ENCODE measurements at regions not wholly inside any gene's neighbourhood (a gene's known extent, or its start where the extent isn't known, plus 50 kb on each side); places are given as distances from the start of the nearest gene placed in this dataset.
"Not testable (repeated sequence)": the region's sequence is repeated elsewhere in the genome, so short reads cannot be mapped to it uniquely, and the experiment has no call there.

DNA sequence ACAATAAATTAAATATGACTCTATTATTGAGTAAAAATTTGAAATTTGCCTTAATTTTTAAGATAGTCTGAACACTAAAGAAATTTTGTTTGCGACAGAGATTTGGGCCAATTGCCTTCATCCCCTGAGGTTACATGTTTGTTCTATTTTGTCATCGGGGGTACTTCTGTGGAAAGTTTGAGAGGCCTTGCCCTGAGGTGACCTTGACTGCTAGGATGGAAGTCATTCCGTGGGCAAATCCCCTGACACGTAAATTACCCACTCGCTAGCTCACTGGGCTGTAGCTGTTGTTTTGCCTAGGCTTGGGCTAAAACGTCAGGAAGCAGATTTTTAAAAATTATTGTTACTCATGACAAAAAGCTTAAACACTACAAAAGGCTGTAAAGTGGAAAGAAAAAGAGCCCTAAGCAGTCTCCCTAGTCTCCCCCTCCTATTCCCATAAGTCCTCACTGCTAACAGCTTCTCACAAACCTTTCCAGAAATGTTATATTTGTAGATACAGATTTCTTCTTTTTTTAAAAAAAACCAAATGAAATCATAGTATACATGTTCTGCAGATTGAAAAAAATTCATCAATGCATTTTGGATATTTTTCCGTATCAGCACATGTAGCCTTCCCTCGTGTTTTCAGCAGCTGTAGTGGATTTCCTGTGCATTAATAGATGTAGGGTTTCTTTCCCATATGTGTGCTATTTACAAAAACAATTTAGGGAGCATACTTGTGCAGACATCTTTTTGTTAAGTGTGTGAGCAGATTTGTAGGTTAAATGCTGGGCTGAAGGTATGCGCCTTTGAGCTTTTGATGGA lies 142.7 kb downstream of the MRPS6 start:
- intact Hi-C loops (cut with DNase I) = no loop called here
- peak; percentile 80 for ATAC-seq (ENCODE audit: poor library complexity)
- DNase-seq = no peak

DNA sequence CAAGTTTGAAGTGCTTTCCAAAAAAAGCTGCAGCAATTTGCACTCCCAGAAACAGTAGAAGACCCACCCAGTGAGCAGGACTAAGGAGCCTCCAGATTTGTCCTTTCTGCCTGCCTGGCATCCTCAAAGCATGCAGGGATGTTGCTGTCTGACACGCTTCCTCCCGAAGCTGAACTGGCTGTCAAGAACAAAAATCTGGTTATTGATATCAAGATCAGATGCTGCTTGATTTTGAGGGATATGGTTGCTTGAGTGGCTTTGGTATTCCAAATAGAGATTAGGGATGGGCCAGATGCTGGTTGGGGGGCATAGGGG lies 143.3 kb downstream of the MRPS6 start:
- DNase-seq = no peak
- ATAC-seq (ENCODE audit: poor library complexity) = no peak
- intact Hi-C loops (cut with DNase I) = no loop called here

DNA sequence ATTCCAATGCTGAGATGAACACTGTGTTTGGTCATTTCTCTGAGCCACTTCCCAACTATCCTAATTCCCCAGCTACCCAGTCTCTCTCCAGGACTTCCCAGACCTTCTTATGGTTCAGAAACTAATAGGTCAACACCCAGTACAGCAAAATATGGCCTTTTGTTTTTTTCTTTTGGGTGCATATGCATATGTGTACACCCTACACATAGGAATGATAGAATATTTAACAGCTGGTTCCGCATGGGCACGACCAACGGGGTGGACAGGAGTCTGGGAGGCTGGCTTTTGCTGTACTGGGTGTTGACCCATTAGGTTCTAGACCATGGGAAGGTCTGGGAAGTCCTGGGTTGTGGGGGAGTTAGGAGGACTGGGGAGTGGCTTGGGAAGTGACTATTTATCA lies 143.9 kb downstream of the MRPS6 start:
- intact Hi-C loops (cut with DNase I) = no loop called here
- DNase-seq = no peak
- no peak for ATAC-seq (ENCODE audit: poor library complexity)

DNA sequence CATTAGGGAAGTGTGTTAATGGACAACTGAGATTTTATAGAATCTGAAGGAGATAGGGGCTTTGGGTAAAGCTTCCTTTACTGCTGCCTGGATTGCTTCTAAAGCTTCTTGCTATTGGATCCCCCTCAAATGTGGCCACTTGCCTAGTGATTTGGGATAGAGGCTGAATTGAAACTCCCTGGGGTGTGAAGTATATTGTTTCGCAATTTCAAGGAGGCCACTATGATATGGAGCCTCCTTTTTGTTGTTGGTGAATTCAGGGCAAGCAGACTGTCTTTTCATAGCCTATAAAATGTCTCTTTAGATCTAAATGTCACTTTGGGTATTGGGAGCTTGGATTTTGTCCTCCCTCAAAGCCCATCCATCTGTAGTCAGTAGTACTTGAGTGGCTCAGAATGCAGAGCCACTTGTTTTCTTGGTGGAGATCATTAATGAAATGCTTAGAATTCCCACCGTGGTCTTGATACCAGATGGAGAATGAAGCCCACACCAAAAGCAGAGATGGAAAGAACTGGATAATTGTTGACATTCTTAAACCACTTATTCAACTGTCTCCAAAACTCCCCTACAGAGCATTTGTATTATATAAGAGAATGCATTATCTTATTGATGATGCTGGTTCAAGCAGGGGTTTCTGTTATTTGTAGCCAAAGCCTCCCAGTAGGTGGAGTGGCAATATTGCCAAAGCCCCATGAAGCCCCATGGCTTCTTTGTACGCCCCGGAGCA lies 144.3 kb upstream of the KCNE2 start:
- DNase-seq (no peak), ATAC-seq (ENCODE audit: poor library complexity) (no peak)
- intact Hi-C loops (cut with DNase I) = no loop called here

DNA sequence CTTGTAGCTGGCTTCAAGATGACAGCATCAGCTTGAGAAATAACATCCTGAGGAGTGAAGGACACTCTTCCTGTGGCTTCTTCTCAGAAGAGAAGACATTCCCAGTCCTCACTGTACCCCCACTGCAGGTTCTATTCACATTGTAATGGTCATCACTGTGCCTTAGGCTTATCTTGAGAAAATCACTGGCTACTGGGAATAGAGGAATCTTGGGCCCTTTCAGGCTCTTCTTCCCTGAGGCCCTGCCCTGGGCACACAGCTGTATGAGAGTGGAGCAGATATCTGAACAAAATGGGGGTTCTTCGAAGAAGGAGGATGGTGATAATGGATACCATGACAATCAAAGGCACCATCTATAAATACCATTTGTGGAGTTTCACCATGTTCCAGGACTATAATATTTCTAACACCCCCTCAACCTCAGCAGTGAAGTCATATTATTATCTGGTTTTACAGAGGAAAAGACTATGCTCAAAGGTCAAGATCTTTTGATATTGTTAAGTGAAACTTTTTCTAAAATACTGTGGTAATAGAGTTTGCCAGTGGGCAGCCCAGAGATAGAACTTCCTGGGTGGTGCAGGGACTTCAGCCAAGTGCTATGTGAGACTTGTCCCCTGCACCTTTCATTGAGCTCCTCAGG lies 143.1 kb upstream of the KCNE2 start:
- intact Hi-C loops (cut with DNase I) = no loop called here
- DNase-seq (no peak), ATAC-seq (ENCODE audit: poor library complexity) (no peak)

DNA sequence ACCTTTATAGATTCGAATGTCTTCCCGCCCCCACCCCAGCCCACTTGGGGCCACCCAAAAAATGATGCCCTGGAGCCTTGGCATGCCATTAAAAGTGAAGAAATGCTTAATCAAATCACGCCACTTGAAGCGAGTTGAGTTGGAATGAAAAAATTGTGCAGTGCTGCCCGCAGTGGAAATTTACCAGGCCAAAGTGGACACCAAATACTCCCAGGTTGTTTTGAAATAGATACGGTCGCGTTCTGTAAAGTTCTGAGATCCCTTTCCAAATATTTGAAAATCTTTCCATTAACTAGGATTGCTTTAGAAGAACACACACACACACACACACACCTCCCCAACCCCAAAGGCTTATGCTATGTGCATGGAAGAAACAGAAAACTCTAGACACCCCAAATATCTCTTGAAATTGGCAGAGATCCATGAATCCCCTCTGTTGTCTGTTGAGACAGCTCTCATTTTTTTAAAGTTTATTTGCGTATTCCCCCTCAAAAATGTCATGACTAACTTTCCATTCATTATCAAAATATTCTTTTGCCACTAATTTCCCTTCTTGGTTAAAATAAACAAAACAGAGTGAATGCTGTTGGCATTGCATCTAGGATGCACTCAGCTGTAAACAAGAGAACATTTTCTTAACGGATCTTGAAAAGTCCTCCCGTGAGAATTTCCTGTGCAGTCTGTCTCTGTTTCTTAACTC lies 142.3 kb upstream of the KCNE2 start:
- intact Hi-C loops (cut with DNase I) = no loop called here
- no peak for DNase-seq
- ATAC-seq (ENCODE audit: poor library complexity) = no peak

DNA sequence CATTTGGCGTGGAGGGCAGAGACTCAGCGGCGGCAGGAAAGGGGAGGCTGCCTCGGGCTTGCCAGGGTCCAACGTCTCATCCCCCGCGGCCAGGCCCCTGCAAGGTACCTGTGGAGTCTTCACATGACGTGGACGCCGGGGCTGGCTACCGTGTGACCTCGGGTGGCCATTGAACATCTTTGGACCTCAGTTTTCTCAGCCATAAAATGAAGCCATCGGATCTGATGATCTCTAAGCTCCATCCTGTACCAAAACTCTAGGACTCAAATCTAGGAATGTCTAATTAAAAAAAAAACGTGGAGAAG lies 141.8 kb upstream of the KCNE2 start:
- DNase-seq = no peak
- no peak for ATAC-seq (ENCODE audit: poor library complexity)
- intact Hi-C loops (cut with DNase I) = no loop called here

DNA sequence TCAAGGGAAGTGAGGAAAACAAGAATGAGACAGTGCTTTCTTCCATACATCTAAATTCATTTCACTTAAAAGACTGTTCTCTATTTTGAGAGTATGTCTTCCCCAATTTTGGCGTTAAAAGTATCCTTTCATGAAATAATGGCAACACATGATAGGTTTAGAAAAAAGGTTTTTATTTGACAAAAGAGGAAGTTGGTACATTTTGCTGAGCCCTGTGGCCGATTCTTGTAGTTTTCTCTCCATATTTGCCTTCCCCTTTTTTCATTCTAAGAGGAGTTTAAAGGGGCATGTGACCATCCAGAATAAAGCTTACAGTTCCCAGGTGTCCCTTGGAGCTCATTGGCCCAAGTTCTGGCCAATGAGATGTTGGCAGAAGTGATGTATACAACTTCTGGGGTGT lies 140.4 kb upstream of the KCNE2 start:
- DNase-seq = no peak
- no peak for ATAC-seq (ENCODE audit: poor library complexity)
- intact Hi-C loops (cut with DNase I) = no loop called here

DNA sequence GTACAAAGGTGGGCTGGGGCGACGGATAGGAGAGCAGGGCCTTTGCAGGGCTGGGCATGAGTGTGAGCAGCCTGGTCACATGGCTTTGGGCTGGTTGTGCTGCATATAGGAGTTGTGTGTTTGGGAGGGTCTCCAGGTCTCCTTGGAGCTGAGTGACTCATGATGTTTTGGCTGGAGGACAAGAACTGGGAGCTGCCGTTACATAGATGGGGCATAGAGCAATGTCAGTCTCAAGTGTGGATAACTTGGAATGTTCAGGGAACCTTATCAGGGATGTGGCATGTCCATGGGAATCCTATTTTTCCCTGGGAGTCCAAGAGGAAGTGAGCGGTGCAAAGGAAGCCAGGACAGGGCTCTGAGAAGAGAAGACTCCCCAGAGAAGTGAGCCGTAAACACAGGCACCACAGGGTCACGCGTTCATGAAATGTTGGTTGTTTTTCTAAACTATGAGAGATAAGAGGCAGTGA lies 136.4 kb upstream of the KCNE2 start:
- DNase-seq (no peak), ATAC-seq (ENCODE audit: poor library complexity) (peak; percentile 64)
- intact Hi-C loops (cut with DNase I) = no loop called here

DNA sequence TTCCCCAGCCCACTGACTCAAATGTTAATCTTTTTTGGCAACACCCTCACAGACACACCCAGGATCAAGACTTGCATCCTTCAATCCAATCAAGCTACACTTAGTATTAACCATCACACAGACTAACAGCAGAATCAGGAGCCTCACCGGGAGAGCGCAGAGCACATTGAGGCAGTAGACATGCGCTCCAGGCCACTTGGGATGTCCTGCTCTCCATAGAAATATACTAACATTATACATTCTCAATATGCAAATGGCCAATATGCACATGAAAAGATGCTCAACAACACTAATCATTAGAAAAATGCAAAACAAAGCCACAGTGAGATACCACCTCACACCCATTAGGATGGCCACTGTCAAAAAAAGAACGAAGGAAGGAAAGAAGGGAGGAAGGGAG lies 135.0 kb upstream of the KCNE2 start:
- intact Hi-C loops (cut with DNase I) = no loop called here
- ATAC-seq (ENCODE audit: poor library complexity) (no peak), DNase-seq (no peak)

DNA sequence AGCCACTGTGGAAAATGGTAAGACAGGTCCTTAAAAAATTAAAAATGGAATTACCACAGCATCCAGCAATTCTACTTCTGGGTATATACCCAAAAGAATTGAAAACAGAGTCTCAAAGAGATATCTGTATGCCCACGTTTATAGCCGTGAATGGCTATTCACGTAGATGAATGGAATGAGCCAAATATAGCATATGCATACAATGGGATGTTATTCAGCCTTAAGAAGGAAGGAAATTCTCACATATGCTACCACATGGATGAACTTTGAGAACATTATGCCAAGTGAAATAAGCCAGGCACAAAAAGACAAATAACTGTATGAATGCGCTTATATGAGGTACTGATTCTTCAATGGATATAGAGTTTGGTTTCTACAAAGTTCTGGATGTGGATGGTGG lies 134.5 kb upstream of the KCNE2 start:
- no peak for DNase-seq
- ATAC-seq (ENCODE audit: poor library complexity) = no peak
- intact Hi-C loops (cut with DNase I) = no loop called here

DNA sequence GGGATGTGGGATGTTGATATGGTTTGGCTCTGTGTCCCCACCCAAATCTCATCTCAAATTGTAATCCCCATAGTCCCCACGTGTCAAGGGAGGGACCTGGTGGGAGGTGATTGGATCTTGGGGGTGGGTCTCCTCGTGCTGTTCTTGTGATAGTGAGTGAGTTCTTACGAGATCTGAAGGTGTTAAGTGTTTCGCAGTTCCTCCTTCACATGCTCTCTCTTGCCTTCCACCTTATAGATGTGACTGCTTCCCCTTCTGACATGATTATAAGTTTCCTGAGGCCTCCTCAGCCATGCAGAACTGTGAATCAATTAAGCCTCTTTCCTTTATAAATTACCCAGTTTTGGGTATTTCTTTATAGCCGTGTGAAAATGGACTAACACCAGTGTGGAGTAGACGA lies 130.1 kb upstream of the KCNE2 start:
- intact Hi-C loops (cut with DNase I); DNase-seq; ATAC-seq (ENCODE audit: poor library complexity): not testable (repeated sequence)

DNA sequence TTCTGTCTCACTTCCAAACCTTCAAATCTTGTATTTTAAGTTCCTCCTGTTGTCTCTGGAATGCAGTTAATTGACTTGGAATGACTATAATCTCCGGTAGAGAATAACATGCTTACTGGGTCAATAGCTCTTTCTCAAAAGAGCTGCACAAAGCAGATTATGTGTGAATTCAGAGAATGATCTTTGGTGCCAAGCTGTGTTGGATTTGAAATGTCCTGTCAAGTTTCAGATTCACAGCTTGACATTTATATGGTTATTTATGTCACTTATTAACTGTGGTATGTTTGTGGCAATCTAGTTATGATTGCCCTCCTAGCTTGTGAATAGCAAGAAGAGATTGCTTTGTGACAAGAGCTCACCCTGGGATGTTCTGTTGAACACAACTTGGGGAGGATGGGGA lies 128.3 kb upstream of the KCNE2 start:
- no peak for DNase-seq
- intact Hi-C loops (cut with DNase I) = no loop called here
- ATAC-seq (ENCODE audit: poor library complexity) = no peak

DNA sequence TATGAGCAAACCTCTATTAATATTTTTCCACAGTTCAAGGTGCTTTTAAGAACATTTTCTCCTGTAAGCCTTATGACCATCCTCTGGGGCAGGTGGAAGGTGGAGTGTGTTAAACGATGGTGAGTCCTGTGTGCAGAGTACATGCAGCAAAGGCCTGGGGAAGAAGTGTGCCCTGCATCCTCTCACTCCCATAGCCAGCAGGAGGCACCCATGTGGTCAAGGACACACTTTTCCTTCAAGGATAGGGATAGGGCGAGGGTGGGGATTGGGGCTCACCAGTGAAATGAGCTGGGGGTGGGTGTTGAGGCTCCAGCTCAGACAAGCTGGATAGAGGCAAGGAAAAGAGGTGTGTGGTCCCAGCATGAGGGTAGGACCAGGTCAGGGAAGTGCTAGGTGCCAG lies 120.8 kb upstream of the KCNE2 start:
- intact Hi-C loops (cut with DNase I) = loop anchor here (10.0 kb wide), 1 partner anchor 298 kb away; no protein-coding TSS in a partner anchor
- ATAC-seq (ENCODE audit: poor library complexity) (no peak), DNase-seq (no peak)

DNA sequence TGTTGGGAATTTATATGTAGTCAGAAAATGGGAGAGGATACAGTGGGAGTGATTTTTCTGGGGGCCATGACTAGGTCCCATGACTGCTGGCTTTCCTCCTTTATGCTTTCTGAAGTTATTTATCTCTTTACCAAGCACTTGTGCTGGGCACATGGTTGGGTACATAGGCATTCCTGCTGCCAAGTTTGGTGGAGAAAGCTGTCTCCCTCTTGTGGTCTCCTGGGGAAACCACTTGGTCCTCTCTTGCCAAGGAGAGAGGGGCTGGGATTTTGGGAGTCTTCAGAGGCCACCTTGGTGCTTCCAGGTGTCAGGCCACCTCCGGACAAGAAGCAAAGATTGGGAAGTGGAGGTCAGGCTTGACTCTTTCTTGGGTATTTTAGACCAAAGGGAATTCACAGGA lies 120.2 kb upstream of the KCNE2 start:
- peak; percentile 41 for ATAC-seq (ENCODE audit: poor library complexity)
- DNase-seq = no peak
- intact Hi-C loops (cut with DNase I) = loop anchor here (10.0 kb wide), 1 partner anchor 299 kb away; no protein-coding TSS in a partner anchor

DNA sequence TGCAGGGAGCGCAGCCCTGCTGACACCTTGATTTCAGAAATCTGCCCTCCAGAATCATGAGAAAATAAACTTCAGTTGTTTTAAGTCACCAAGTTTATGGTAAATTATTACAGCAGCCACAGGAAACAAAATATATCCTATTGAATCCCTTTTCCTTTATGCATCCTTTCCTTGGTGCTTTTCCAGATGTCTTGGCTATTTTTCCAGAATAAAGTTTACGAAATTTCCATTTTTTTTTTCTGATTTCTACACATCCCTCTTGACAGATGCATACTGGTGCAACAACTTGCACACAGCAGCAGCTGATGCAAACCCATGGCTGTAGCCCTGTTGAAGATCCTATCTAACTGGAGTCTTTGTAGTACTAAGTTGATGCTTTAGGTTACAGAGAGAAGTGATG lies 111.1 kb upstream of the KCNE2 start:
- intact Hi-C loops (cut with DNase I) = no loop called here
- no peak for ATAC-seq (ENCODE audit: poor library complexity)

DNA sequence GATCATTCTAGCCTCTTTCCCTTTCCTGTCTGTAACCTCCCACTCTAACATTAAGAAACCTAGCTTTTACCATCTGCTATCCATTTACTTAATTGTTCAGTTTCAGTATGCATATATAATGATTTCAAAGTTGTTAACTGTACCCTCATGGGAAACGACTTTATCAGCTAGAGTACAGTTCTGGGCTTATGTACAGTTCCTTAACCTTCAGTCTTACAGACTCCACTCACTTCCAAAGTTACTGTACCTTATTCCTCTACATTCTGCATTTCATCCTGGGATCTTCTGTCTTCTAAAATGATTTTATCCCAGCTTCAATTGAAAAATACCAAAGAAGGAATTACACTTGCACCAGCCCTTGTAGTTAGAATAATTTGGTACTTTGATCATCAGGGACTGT lies 108.7 kb upstream of the KCNE2 start:
- no peak for DNase-seq
- ATAC-seq (ENCODE audit: poor library complexity) = no peak
- intact Hi-C loops (cut with DNase I) = no loop called here

More for the DNA sequence above, 111.1 kb upstream of the KCNE2 start:
- DNase-seq = no peak

DNA sequence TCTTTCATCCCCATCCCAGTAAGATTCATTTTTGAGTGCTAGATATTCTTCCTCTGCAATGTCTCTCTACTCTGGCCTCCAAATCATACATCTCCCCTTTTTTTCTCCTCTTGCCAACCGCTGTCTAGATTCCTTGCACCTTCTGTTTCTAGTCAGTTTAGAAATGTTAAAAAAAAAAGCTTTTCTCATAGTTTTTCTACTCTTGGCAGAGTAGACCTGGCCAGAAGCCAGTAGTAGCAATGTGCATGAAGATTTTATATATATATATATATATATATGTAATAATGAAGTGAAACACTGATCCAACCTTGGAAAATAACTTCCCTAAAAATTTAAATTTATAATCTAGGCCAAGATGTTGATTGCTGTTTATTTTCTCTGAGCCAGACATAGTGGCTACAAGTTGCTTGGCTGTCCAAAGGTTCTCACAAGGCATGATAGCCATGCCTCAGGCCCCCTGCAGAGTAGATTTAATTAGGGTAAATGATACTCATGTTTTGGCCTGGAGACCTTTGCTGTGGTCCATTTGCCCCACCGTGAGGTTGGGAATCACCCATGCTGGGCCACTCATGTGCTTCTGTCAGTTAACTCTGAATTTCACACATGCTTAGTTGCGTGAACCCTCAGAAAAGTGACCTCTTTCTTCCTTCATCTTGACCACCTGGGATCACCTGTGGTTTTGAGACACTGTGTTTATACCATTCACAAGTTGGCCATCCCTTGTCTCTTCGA lies 103.4 kb upstream of the KCNE2 start:
- DNase-seq (no peak), ATAC-seq (ENCODE audit: poor library complexity) (no peak)
- intact Hi-C loops (cut with DNase I) = no loop called here
